GM12878 (cell line): ENCODE measurements at regions not wholly inside any gene's neighbourhood (a gene's known extent, or its start where the extent isn't known, plus 50 kb on each side); places are given as distances from the start of the nearest gene placed in this dataset.

Experiments used
- ATAC-seq: fragments of 200-7000 bp; cut with Tn5 transposase; 3 replicates; pipeline ENCODE4 v1.9.1; 2020; ENCODE audit warnings: mild to moderate bottlenecking, moderate library complexity
- BruUV-seq: library from RNA; stranded (reverse); fragments of 400-500 nt; replicated peaks from 2 replicates; lab custom pipeline; 2021; lab: Mats Ljungman, UMichigan
- CTCF ChIA-PET: fragments of 300-600 bp; sonication (Branson Sonifier 250); formaldehyde crosslinking; extraction: SDS; loops from one replicate; lab custom pipeline; 2021; ENCODE audit warnings: inconsistent platforms; lab: Yijun Ruan, JAX
- POLR2A ChIA-PET: fragments of 350-600 bp; formaldehyde crosslinking; extraction: SDS; loops from one replicate; lab custom pipeline; 2021; ENCODE audit warnings: inconsistent platforms; lab: Charles Lee
- RAD21 ChIA-PET: fragments of 300-600 bp; sonication (Branson Sonifier 250); formaldehyde crosslinking; loops from one replicate; lab custom pipeline; 2023; ENCODE audit warnings: antibody characterized with exemption; ENCODE audit not compliant: unreplicated experiment; lab: Charles Lee
- SMC1A ChIA-PET: fragments of 300-600 bp; sonication (Branson Sonifier 250); formaldehyde crosslinking; loops from one replicate; lab custom pipeline; 2023; ENCODE audit not compliant: unreplicated experiment, uncharacterized antibody; lab: Charles Lee
- DNase-seq: peaks from one replicate; pipeline ENCODE4 v3.0.0-alpha.2; 2011; ENCODE audit warnings: low read depth, low spot score
- FAIRE-seq: peaks from 3 replicates; lab custom pipeline; 2011; peaks lifted over from hg19 to GRCh38; lab: Jason Lieb, UNC
- H2AFZ ChIP-seq: 2 replicates; pipeline ENCODE4 v1.6.0; 2011; ENCODE audit warnings: low read depth, low read length, control low read depth; ENCODE audit not compliant: control insufficient read depth
- H3K27ac ChIP-seq: 2 replicates; pipeline ENCODE4 v1.5.1; 2011; ENCODE audit warnings: control low read depth; ENCODE audit not compliant: control insufficient read depth, insufficient read depth
- H3K27me3 ChIP-seq, 2 experiments: replicated peaks in 1 of 2; 2 replicates each; pipeline versions ENCODE4 v1.6.0 to v1.6.1; 2011; ENCODE audit warnings: low read length in 1 of 2; ENCODE audit not compliant: control insufficient read depth in 2 of 2, insufficient read depth in 2 of 2
- H3K36me3 ChIP-seq, 2 experiments: 2 replicates each; pipeline ENCODE4 v1.5.1; 2011; ENCODE audit warnings: low read length in 1 of 2; ENCODE audit not compliant: control insufficient read depth in 2 of 2, insufficient read depth in 2 of 2
- H3K4me1 ChIP-seq: 2 replicates; pipeline ENCODE4 v1.6.1; 2011; ENCODE audit warnings: mild to moderate bottlenecking, low read length, moderate library complexity, mixed read lengths; ENCODE audit not compliant: control insufficient read depth, insufficient read depth
- H3K4me2 ChIP-seq: 2 replicates; pipeline ENCODE4 v1.6.0; 2011; ENCODE audit warnings: control low read depth; ENCODE audit not compliant: control insufficient read depth, insufficient read depth
- H3K4me3 ChIP-seq: fragments of 200-600 bp; sonication (generic); 2 replicates; pipeline ENCODE4 v1.5.1; 2016
- H3K79me2 ChIP-seq: 2 replicates; pipeline ENCODE4 v1.6.0; 2011; ENCODE audit warnings: low read length; ENCODE audit not compliant: control insufficient read depth, insufficient read depth
- H3K9ac ChIP-seq: 2 replicates; pipeline ENCODE4 v1.8.0; 2011; ENCODE audit warnings: low read length, control low read depth, mixed read lengths; ENCODE audit not compliant: control insufficient read depth, insufficient read depth
- H3K9me3 ChIP-seq: replicated peaks from 3 replicates; pipeline ENCODE4 v1.5.1; 2011; ENCODE audit warnings: mild to moderate bottlenecking, low read length; ENCODE audit not compliant: control insufficient read depth, insufficient read depth
- H4K20me1 ChIP-seq: 2 replicates; pipeline ENCODE4 v1.6.0; 2011; ENCODE audit not compliant: control insufficient read depth, insufficient read depth
- CREM ChIP-seq: IDR thresholded peaks from 2 replicates; pipeline ENCODE4 v1.6.1; 2014; ENCODE audit warnings: antibody characterized with exemption, low read depth
- ESRRA ChIP-seq: IDR thresholded peaks from 2 replicates; pipeline ENCODE4 v1.6.1; 2012; ENCODE audit warnings: mild to moderate bottlenecking, low read length, improper control_type of control experiment
- EZH2 ChIP-seq: IDR thresholded peaks from 2 replicates; pipeline ENCODE4 v1.6.1; 2012; ENCODE audit warnings: low read depth, mild to moderate bottlenecking, control low read depth, inconsistent platforms, low read length, borderline replicate concordance; ENCODE audit not compliant: control insufficient read depth
- GABPA ChIP-seq: IDR thresholded peaks from 2 replicates; pipeline ENCODE4 v1.6.1; 2014; ENCODE audit warnings: antibody characterized with exemption, low read depth, mild to moderate bottlenecking, inconsistent platforms
- HCFC1 ChIP-seq: fragments of 150-350 bp; IDR thresholded peaks from 2 replicates; pipeline ENCODE4 v1.6.1; 2014; ENCODE audit warnings: low read length
- HDGF ChIP-seq: fragments of 450-650 bp; IDR thresholded peaks from 2 replicates; pipeline ENCODE4 v1.6.1; 2016; ENCODE audit warnings: antibody characterized with exemption
- MYC ChIP-seq: IDR thresholded peaks from 2 replicates; pipeline ENCODE4 v1.6.1; 2011; ENCODE audit warnings: mild to moderate bottlenecking, low read length, moderate library complexity, inconsistent platforms; ENCODE audit not compliant: insufficient read depth, insufficient replicate concordance, insufficient read length, severe bottlenecking
- SIX5 ChIP-seq: IDR thresholded peaks from 2 replicates; pipeline ENCODE4 v1.6.1; 2011; ENCODE audit warnings: mild to moderate bottlenecking, low read depth, low read length, moderate library complexity; ENCODE audit not compliant: severe bottlenecking
- ZBTB40 ChIP-seq: fragments of 450-650 bp; IDR thresholded peaks from 2 replicates; pipeline ENCODE4 v1.6.1; 2016; ENCODE audit warnings: mild to moderate bottlenecking, moderate library complexity, borderline replicate concordance
- WGBS: methylation state at CpG from one replicate; pipeline ENCODE4 v1.1.6; 2016; ENCODE audit warnings: low lambda C conversion rate; ENCODE audit not compliant: insufficient replicate concordance, insufficient coverage; ENCODE audit errors: missing lambda C conversion rate; 5-methylcytosine and 5-hydroxymethylcytosine counted together
- in situ Hi-C: fragments of 300-500 bp; cut with MboI; formaldehyde crosslinking; loops from 9 replicates; pipeline ENCODE4 v1.14.3; 2018; ENCODE audit warnings: mixed read lengths
- intact Hi-C: fragments of 100-400 bp; cut with micrococcal nuclease; formaldehyde crosslinking; loops from one replicate; pipeline ENCODE4 v1.14.2; 2022; ENCODE audit not compliant: unreplicated experiment

- no peaks in the 10 kb centered on the region for H4K20me1 ChIP-seq
- H3K9ac ChIP-seq, result no peak overlapping the region
- CTCF ChIA-PET, result no interaction called here
- H3K4me1 ChIP-seq, result no peaks in the 10 kb centered on the region
- WGBS, result 44% methylated on average over 7 of the region's 7 CpGs
- SMC1A ChIA-PET, result no interaction called here
- no peak overlapping the region for H3K4me2 ChIP-seq
- no peak for TF ChIP-seq HDGF
- TF ChIP-seq HCFC1, result no peak
- no peaks in the 10 kb centered on the region for H3K36me3 ChIP-seq
- H2AFZ ChIP-seq, result no peak overlapping the region
- RAD21 ChIA-PET, result interaction anchor here (1.1 kb wide), 1 partner anchor 186 kb away, joined by 3 read pairs; no protein-coding TSS in a partner anchor
- no peaks in the 10 kb centered on the region for H3K79me2 ChIP-seq
- FAIRE-seq (no peak), DNase-seq (no peak), ATAC-seq (no peak)
- in situ Hi-C loops (no loop called here), intact Hi-C loops (no loop called here)
- H3K9me3 ChIP-seq, result no peaks in the 10 kb centered on the region
- H3K27ac ChIP-seq, result no peak overlapping the region
- no TSS peak for BruUV-seq
- POLR2A ChIA-PET, result no interaction called here
- no peak overlapping the region for H3K4me3 ChIP-seq
- H3K27me3 ChIP-seq, result no peaks in the 10 kb centered on the region; a peak in 1 of 4 replicates
These were observed 64.7 kb upstream of the CDON start for GRCh38 chr11:126127284-126127845.

DNA sequence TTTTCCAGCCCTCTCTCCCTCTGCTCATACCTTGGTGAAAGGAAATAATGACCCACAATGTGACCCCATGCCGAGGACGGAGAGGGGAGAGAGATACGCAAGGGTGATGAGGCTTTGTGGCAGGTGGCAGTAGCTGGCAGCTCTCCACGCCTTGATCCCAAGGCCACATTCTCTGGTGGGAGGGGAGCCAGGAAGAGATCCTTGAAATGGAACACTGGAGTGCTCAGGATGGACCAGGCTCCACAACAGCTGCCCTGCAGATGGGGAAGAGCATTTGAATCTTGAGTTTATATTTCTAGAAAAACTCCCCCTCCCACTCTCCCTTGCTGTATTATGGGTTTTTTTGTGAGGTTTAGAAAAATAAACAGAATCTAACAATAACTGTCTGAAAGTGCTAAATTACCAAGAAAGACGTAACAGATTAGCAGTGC lies 61.6 kb upstream of the CDON start:
- ChIA-PET SMC1A (interaction anchor here (0.6 to 2.2 kb wide), 4 partner anchors 9 to 187 kb away, joined by 3 to 6 read pairs (median 4); no protein-coding TSS in a partner anchor), POLR2A (no interaction called here), CTCF (interaction anchor here (0.9 kb wide), 1 partner anchor 29 kb away, joined by 3 read pairs; no protein-coding TSS in a partner anchor), RAD21 (no interaction called here)
- 32% methylated on average over 5 of the region's 5 CpGs for WGBS
- Histone ChIP-seq H3K27me3 (no peaks in the 10 kb centered on the region; a peak in 1 of 4 replicates), H3K27ac (no peak overlapping the region), H3K79me2 (no peaks in the 10 kb centered on the region), H3K4me3 (no peak overlapping the region), H3K4me2 (no peak overlapping the region), H3K4me1 (no peaks in the 10 kb centered on the region), H3K9ac (no peak overlapping the region), H3K36me3 (no peaks in the 10 kb centered on the region), H2AFZ (no peak overlapping the region)
- DNase-seq, result no peak
- BruUV-seq, result no TSS peak
- FAIRE-seq, result no peak
- in situ Hi-C loops, result no loop called here
- TF ChIP-seq GABPA, result no peak
- no peak for TF ChIP-seq CREM
- no peak for TF ChIP-seq SIX5
- no peak for TF ChIP-seq ESRRA
- TF ChIP-seq EZH2, result no peak
- no peak for TF ChIP-seq ZBTB40
- no peak for TF ChIP-seq MYC
- TF ChIP-seq, all 136 proteins: peak for 0
- no peak for ATAC-seq
- no peaks in the 10 kb centered on the region for H4K20me1 ChIP-seq
- no peaks in the 10 kb centered on the region for H3K9me3 ChIP-seq
- intact Hi-C loops, result no loop called here
